HEK293T (cell line): ENCODE measurements at regions not wholly inside any gene's neighbourhood (a gene's known extent, or its start where the extent isn't known, plus 50 kb on each side); places are given as distances from the start of the nearest gene placed in this dataset.

Experiments used
- CTCF ChIA-PET: fragments of 350-600 bp; formaldehyde crosslinking; extraction: SDS; loops from one replicate; lab custom pipeline; 2021; ENCODE audit warnings: antibody characterized with exemption, inconsistent platforms; lab: Yijun Ruan, JAX
- POLR2A ChIA-PET: fragments of 350-600 bp; formaldehyde crosslinking; extraction: SDS; loops from one replicate; lab custom pipeline; 2020; ENCODE audit warnings: antibody characterized with exemption, inconsistent platforms; lab: Yijun Ruan, JAX
- DNase-seq: peaks from one replicate; pipeline ENCODE4 v3.0.0; 2012; ENCODE audit warnings: mixed read lengths; ENCODE audit errors: extremely low spot score
- ARNT ChIP-seq: fragments of 450-650 bp; IDR thresholded peaks from 2 replicates; pipeline ENCODE4 v1.6.1; 2017; ENCODE audit warnings: mild to moderate bottlenecking
- BHLHE40 ChIP-seq: fragments of 450-650 bp; IDR thresholded peaks from 2 replicates; pipeline ENCODE4 v1.6.1; 2016; ENCODE audit warnings: mild to moderate bottlenecking, moderate library complexity, borderline replicate concordance
- CTBP1 ChIP-seq: fragments of 450-650 bp; IDR thresholded peaks from 2 replicates; pipeline ENCODE4 v1.6.1; 2016; ENCODE audit warnings: borderline replicate concordance
- ELF4 ChIP-seq: fragments of 450-650 bp; IDR thresholded peaks from 2 replicates; pipeline ENCODE4 v1.6.1; 2017; ENCODE audit warnings: antibody characterized with exemption
- FOXA1 ChIP-seq: fragments of 450-650 bp; IDR thresholded peaks from 2 replicates; pipeline ENCODE4 v1.6.1; 2016; ENCODE audit warnings: mild to moderate bottlenecking
- FOXK2 ChIP-seq: fragments of 450-650 bp; IDR thresholded peaks from 2 replicates; pipeline ENCODE4 v1.6.1; 2016; ENCODE audit warnings: mild to moderate bottlenecking
- FOXM1 ChIP-seq: fragments of 450-650 bp; IDR thresholded peaks from 2 replicates; pipeline ENCODE4 v1.6.1; 2017; ENCODE audit warnings: mild to moderate bottlenecking, borderline replicate concordance
- HDGF ChIP-seq: fragments of 450-650 bp; IDR thresholded peaks from 2 replicates; pipeline ENCODE4 v1.6.1; 2017; ENCODE audit warnings: antibody characterized with exemption, borderline replicate concordance
- L3MBTL2 ChIP-seq: fragments of 450-650 bp; conservative IDR thresholded peaks from 2 replicates; pipeline ENCODE4 v1.6.1; 2016; ENCODE audit warnings: mild to moderate bottlenecking
- LEF1 ChIP-seq: fragments of 450-650 bp; IDR thresholded peaks from 2 replicates; pipeline ENCODE4 v1.6.1; 2017; ENCODE audit warnings: mild to moderate bottlenecking, borderline replicate concordance
- NFRKB ChIP-seq: fragments of 450-650 bp; IDR thresholded peaks from 2 replicates; pipeline ENCODE4 v1.6.1; 2016; ENCODE audit warnings: mild to moderate bottlenecking, moderate library complexity
- SP1 ChIP-seq: fragments of 450-650 bp; IDR thresholded peaks from 2 replicates; pipeline ENCODE4 v1.6.1; 2017
- SUZ12 ChIP-seq: fragments of 450-650 bp; IDR thresholded peaks from 2 replicates; pipeline ENCODE4 v1.6.1; 2016; ENCODE audit warnings: mild to moderate bottlenecking
- TARDBP ChIP-seq: fragments of 450-650 bp; IDR thresholded peaks from 2 replicates; pipeline ENCODE4 v1.6.1; 2016
- ZNF384 ChIP-seq: fragments of 450-650 bp; IDR thresholded peaks from 2 replicates; pipeline ENCODE4 v1.6.1; 2016
- TF ChIP-seq, protein P1 (sequence below): fragments of 450-650 bp; IDR thresholded peaks from 2 replicates; pipeline ENCODE4 v1.6.1; 2016

DNA sequence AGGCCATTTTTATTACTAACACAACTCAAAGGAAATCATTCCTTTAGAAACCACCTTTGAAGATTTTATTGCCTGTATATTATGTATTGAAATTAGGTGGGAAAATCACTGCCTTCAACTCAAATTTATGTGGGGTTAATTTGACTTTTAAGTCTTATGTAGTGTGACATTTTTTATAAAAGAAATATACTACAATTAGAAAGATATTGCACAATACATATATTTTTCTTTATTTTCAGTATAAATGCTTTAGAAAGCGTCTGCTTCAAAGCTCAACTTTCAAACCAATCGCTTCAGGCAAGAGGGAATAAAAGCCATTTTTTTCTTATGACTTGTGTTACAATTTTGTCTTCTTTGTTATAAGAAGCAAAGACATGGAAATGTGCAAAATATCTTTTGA lies 337.4 kb upstream of the ZWINT start:
- POLR2A ChIA-PET = no interaction called here
- CTCF ChIA-PET = no interaction called here
- no peak for DNase-seq
- TF ChIP-seq HDGF = no peak
- no peak for TF ChIP-seq SUZ12
- TF ChIP-seq TARDBP = no peak
- no peak for TF ChIP-seq ARNT
- TF ChIP-seq FOXA1 = no peak
- TF ChIP-seq, protein P1, sequence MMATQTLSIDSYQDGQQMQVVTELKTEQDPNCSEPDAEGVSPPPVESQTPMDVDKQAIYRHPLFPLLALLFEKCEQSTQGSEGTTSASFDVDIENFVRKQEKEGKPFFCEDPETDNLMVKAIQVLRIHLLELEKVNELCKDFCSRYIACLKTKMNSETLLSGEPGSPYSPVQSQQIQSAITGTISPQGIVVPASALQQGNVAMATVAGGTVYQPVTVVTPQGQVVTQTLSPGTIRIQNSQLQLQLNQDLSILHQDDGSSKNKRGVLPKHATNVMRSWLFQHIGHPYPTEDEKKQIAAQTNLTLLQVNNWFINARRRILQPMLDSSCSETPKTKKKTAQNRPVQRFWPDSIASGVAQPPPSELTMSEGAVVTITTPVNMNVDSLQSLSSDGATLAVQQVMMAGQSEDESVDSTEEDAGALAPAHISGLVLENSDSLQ = no peak
- no peak for TF ChIP-seq BHLHE40

DNA sequence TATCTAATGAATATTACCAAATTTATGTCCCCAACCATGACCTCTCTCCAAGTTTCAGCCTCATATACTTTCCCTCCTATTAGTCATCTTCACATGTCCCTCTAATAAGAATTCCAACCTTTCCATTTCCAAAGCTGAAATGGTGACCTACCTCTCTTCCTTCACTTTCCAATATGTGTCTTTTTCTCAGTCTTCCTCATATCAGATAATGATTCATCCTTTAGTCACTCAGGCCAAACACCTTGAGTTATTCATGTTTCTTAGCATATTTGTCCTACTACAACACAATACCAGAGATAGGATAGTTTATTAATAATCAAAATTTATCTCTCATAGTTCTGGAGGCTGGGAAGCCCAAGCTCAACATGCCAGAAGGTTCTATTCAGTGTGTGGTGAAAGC lies 318.5 kb upstream of the ZWINT start:
- no peak for DNase-seq
- POLR2A ChIA-PET = no interaction called here
- TF ChIP-seq ELF4 = no peak
- no peak for TF ChIP-seq NFRKB
- TF ChIP-seq L3MBTL2 = no peak
- no peak for TF ChIP-seq SUZ12
- TF ChIP-seq BHLHE40 = no peak
- TF ChIP-seq FOXA1 = no peak
- no peak for TF ChIP-seq CTBP1
- TF ChIP-seq TARDBP = no peak
- TF ChIP-seq, protein P1 = no peak
- TF ChIP-seq SP1 = no peak
- TF ChIP-seq HDGF = no peak
- TF ChIP-seq ZNF384 = no peak
- no peak for TF ChIP-seq FOXM1
- CTCF ChIA-PET = no interaction called here

DNA sequence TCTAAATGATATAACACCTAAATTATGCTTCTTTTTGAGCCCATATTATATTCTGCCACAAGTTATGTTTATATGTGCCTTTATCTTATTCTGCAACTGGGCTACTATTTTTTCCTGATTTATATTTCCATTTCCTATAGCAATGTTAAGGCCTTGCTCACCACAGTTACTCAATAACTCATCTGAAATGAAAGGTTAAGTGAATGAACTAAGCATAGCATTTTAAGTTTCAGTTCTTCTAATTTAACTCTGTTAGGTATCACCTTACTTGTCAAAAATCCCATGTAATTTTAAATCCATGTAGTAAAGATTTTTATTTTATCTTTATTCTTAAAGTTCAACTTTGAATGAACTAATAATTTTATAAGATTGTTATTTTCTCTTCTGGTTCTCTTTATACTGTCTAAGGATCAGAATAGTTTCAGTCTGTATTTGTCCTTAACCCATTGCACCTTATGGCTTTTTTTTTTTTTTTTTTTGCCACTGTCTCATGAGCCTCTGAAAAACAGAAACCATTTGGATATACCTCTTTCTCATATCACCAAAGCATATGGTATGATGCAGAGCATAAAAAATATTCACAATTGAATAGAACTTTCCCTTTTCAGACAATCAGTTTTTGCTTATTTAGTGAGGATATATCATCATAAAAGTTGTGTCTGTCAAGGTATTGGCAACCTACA lies 301.8 kb upstream of the ZWINT start:
- DNase-seq = no peak
- POLR2A ChIA-PET = no interaction called here
- TF ChIP-seq L3MBTL2 = no peak
- no peak for TF ChIP-seq ZNF384
- TF ChIP-seq SP1 = no peak
- no peak for TF ChIP-seq FOXM1
- TF ChIP-seq CTBP1 = no peak
- no peak for TF ChIP-seq NFRKB
- TF ChIP-seq SUZ12 = no peak
- TF ChIP-seq HDGF = no peak
- no peak for TF ChIP-seq FOXA1
- CTCF ChIA-PET = no interaction called here

DNA sequence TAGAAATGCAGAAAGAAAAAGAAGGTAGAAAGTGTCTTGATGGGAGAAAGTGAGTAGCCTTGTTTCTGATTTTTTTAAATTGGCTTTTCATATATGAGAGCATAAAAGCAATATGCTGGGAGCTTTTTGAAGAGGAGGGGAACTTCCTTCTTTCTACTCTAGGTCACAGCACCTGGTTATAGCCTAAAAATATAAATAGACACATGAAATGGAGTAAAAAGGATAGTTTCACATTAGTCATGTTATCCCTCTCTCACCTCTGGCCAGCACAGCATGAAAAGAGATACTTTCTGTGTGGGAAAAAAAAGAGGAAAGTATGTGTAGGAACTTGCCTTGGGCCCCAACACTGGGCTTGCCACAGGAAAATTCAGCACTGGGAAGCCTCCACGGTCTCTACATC lies 292.2 kb upstream of the ZWINT start:
- POLR2A ChIA-PET = no interaction called here
- CTCF ChIA-PET = no interaction called here
- TF ChIP-seq SUZ12 (no peak), FOXK2 (no peak), ZNF384 (no peak), HDGF (no peak), CTBP1 (no peak), FOXM1 (no peak), BHLHE40 (no peak), LEF1 (no peak), ARNT (no peak)
- no peak for DNase-seq

DNA sequence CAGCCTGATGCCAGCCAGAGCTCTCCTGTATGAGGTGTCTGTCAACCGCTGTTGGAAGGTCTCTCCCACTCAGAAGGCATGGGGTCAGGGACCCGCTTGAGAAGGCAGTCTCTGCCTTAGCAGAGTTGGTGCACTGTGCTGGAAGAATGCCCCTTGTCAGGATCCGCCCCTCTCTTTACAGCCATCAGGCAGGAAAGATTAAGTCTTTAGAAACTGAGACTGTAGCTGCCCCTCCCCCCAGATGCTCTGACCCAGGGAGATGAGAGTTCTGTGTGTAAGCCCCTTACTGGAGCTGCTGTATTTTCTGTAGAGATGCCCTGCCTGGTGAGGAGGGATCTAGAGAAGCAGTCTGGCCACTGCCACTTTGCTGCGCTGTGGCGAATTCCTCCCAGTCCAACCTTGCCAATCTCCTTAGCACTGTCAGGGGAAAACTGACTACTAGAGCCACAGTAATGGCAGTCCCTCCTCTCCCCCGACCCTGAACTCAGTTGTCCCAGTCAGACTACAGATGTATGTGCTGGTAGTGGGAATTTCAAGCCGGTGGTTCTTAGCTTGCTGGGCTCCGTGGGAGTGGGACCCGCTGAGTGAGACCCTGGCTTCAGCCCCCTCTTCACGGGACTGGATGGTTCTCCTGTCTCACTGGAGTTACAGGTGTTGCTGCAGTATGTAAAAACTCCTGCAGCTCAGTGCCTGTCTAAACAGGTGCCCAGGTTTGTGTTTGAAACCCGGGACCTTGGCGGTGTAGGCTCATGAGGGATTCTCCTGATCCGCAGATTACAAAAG lies 285.5 kb upstream of the ZWINT start:
- no peak for DNase-seq
- TF ChIP-seq HDGF (no peak), SP1 (no peak), FOXK2 (no peak), CTBP1 (no peak), BHLHE40 (no peak), L3MBTL2 (no peak), FOXM1 (no peak), ZNF384 (no peak)
- TF ChIP-seq, protein P1 = no peak
- ChIA-PET POLR2A (no interaction called here), CTCF (no interaction called here)

DNA sequence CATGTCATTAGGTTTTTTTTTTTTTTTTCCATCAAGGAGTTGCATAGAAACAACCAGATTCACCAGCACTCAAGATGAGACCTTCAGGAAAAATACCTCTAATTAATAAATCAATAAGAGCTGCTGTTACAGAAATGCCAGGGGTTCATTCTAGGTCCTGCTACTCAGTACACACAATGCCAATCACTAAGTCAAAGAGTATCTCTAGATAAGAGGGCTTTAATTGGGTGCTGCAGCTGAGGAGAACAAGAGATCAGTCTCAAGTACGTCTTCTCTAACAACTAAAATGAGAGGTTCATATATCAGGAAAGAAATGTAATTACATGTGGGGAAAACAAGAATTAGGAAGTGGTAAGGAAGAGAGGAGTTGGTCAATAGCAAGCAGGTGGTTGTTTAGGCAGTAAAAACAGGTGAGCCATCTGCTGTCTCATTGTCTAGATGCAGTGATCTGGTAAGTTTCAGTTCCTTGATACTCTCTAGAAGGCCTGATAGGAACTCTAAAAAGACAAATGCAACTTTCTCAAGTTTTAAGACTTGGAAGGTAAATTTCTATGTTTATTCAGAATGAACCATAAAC lies 272.9 kb upstream of the ZWINT start:
- TF ChIP-seq SP1 (no peak), BHLHE40 (no peak), ZNF384 (no peak), HDGF (no peak), CTBP1 (no peak), LEF1 (no peak), NFRKB (no peak), FOXA1 (no peak), L3MBTL2 (no peak), TARDBP (no peak), FOXM1 (no peak), ELF4 (no peak), ARNT (no peak), FOXK2 (no peak)
- TF ChIP-seq, protein P1 = no peak
- ChIA-PET CTCF (no interaction called here), POLR2A (no interaction called here)
- DNase-seq = no peak
